Mesenchymal stem cell (in vitro differentiated cells and primary cell): ENCODE measurements at regions not wholly inside any gene's neighbourhood (a gene's known extent, or its start where the extent isn't known, plus 50 kb on each side); places are given as distances from the start of the nearest gene placed in this dataset.

Experiments used
- DNase-seq: peaks from one replicate; pipeline ENCODE4 v3.0.0-alpha.2; 2013
- H2AFZ ChIP-seq: one replicate; pipeline ENCODE4 v1.6.1; 2013; ENCODE audit warnings: low read depth, mild to moderate bottlenecking, control low read depth, inconsistent platforms, low read length, moderate library complexity
- H2AK5ac ChIP-seq: 2 replicates; pipeline ENCODE4 v1.6.1; 2013; ENCODE audit warnings: low read length, moderate library complexity, mild to moderate bottlenecking, inconsistent platforms; ENCODE audit not compliant: severe bottlenecking
- H2BK120ac ChIP-seq: one replicate; pipeline ENCODE4 v1.6.1; 2013; ENCODE audit warnings: low read depth, mild to moderate bottlenecking, inconsistent platforms, low read length, moderate library complexity
- H2BK12ac ChIP-seq, 2 experiments: one replicate each; pipeline ENCODE4 v1.6.1; 2013; ENCODE audit warnings: inconsistent platforms in 2 of 2, low read length in 2 of 2, mild to moderate bottlenecking in 2 of 2, moderate library complexity in 2 of 2, control low read depth in 1 of 2
- H2BK15ac ChIP-seq: one replicate; pipeline ENCODE4 v1.6.1; 2013; ENCODE audit warnings: mild to moderate bottlenecking, low read depth, inconsistent platforms; ENCODE audit not compliant: poor library complexity, severe bottlenecking
- H2BK5ac ChIP-seq: 2 replicates; pipeline ENCODE4 v1.6.1; 2013; ENCODE audit warnings: low read depth, mild to moderate bottlenecking, low read length, control low read depth, inconsistent platforms; ENCODE audit not compliant: poor library complexity, severe bottlenecking
- H3K14ac ChIP-seq, 2 experiments: one replicate each; pipeline ENCODE4 v1.6.1; 2013; ENCODE audit warnings: inconsistent platforms in 2 of 2, low read length in 2 of 2, control low read depth in 1 of 2, mild to moderate bottlenecking in 1 of 2, moderate library complexity in 1 of 2
- H3K18ac ChIP-seq, 2 experiments: one replicate each; pipeline ENCODE4 v1.6.1; 2013; ENCODE audit warnings: inconsistent platforms in 2 of 2, low read length in 2 of 2, control low read depth in 1 of 2, low read depth in 1 of 2, mild to moderate bottlenecking in 1 of 2
- H3K23ac ChIP-seq, 2 experiments: one replicate each; pipeline ENCODE4 v1.6.1; 2013; ENCODE audit warnings: inconsistent platforms in 2 of 2, low read length in 2 of 2, mild to moderate bottlenecking in 2 of 2, moderate library complexity in 2 of 2, control low read depth in 1 of 2
- H3K27ac ChIP-seq: 2 replicates; pipeline ENCODE4 v1.5.1; 2013; ENCODE audit warnings: mild to moderate bottlenecking, moderate library complexity, low read length, control low read depth, inconsistent platforms; ENCODE audit not compliant: poor library complexity, severe bottlenecking
- H3K27me3 ChIP-seq, 2 experiments: 2 replicates each; pipeline versions ENCODE4 v1.6.1 to v1.7.0; 2013; ENCODE audit warnings: low read length in 2 of 2, mild to moderate bottlenecking in 2 of 2, moderate library complexity in 2 of 2, control low read depth in 1 of 2, inconsistent platforms in 1 of 2; ENCODE audit not compliant: control insufficient read depth in 1 of 2, insufficient read depth in 1 of 2
- H3K36me3 ChIP-seq, 2 experiments: 2 replicates each; pipeline versions ENCODE4 v1.6.1 to v1.7.0; 2013; ENCODE audit warnings: low read length in 2 of 2, control low read depth in 1 of 2, inconsistent platforms in 1 of 2, low read depth in 1 of 2, mild to moderate bottlenecking in 1 of 2; ENCODE audit not compliant: insufficient read depth in 2 of 2, control insufficient read depth in 1 of 2
- H3K4ac ChIP-seq, 2 experiments: one replicate each; pipeline ENCODE4 v1.6.1; 2013; ENCODE audit warnings: inconsistent platforms in 2 of 2, low read length in 2 of 2, mild to moderate bottlenecking in 2 of 2, moderate library complexity in 2 of 2, control low read depth in 1 of 2, low read depth in 1 of 2
- H3K4me1 ChIP-seq: 2 replicates; pipeline ENCODE4 v1.6.1; 2013; ENCODE audit warnings: low read depth, low read length, control low read depth; ENCODE audit not compliant: control insufficient read depth, insufficient read depth
- H3K4me2 ChIP-seq: 2 replicates; pipeline ENCODE4 v1.6.1; 2013; ENCODE audit warnings: low read length, mild to moderate bottlenecking, inconsistent platforms; ENCODE audit not compliant: poor library complexity, severe bottlenecking
- H3K4me3 ChIP-seq, 2 experiments: 2 replicates each; pipeline versions ENCODE4 v1.5.1 to v1.7.0; 2013; ENCODE audit warnings: low read length in 2 of 2, mild to moderate bottlenecking in 2 of 2, control low read depth in 1 of 2, low read depth in 1 of 2; ENCODE audit not compliant: insufficient read depth in 1 of 2
- H3K79me1 ChIP-seq: replicated peaks from 2 replicates; pipeline ENCODE4 v1.6.1; 2013; ENCODE audit warnings: mild to moderate bottlenecking, control low read depth, low read length, inconsistent platforms; ENCODE audit not compliant: poor library complexity, severe bottlenecking
- H3K9ac ChIP-seq: 2 replicates; pipeline ENCODE4 v1.7.0; 2013; ENCODE audit warnings: mild to moderate bottlenecking, low read length, moderate library complexity
- H3K9me3 ChIP-seq: 2 replicates; pipeline ENCODE4 v1.7.0; 2013; ENCODE audit warnings: mild to moderate bottlenecking, low read length; ENCODE audit not compliant: control insufficient read depth
- H4K8ac ChIP-seq: one replicate; pipeline ENCODE4 v1.6.1; 2013; ENCODE audit warnings: inconsistent platforms, mild to moderate bottlenecking, low read length, moderate library complexity
- H4K91ac ChIP-seq: one replicate; pipeline ENCODE4 v1.6.1; 2013; ENCODE audit warnings: mild to moderate bottlenecking, low read length, inconsistent platforms
- WGBS: methylation state at CpG from one replicate; pipeline ENCODE4 v1.1.7; 2013; ENCODE audit warnings: mixed read lengths; 5-methylcytosine and 5-hydroxymethylcytosine counted together

- Histone ChIP-seq H2BK5ac (no peak overlapping the region), H2BK120ac (no peak overlapping the region), H3K9ac (no peak overlapping the region)
Observed at GRCh38 chr4:77354550-77354949, 197.5 kb downstream of the CCNG2 start.

GRCh38 chr4:77355731-77356130, 198.7 kb downstream of the CCNG2 start:
- Histone ChIP-seq H3K4me1 (no peaks in the 10 kb centered on the region), H2BK12ac (no peak overlapping the region), H2AFZ (no peak overlapping the region), H3K27me3 (peaks cover 10 to 20% of the 10 kb centered on the region in 2 experiments), H3K79me1 (no peaks in the 10 kb centered on the region), H2AK5ac (no peak overlapping the region), H3K14ac (no peak overlapping the region), H4K91ac (no peak overlapping the region), H3K4ac (no peak overlapping the region), H3K27ac (no peak overlapping the region), H2BK5ac (no peak overlapping the region), H3K9ac (no peak overlapping the region), H3K18ac (no peak overlapping the region), H2BK15ac (no peak overlapping the region), H3K4me3 (no peak overlapping the region), H4K8ac (no peak overlapping the region), H3K4me2 (no peak overlapping the region), H3K9me3 (no peaks in the 10 kb centered on the region), H3K36me3 (no peaks in the 10 kb centered on the region), H2BK120ac (no peak overlapping the region), H3K23ac (no peak overlapping the region)
- DNase-seq, result no peak
- 43% methylated on average over 2 of the region's 2 CpGs for WGBS

More at GRCh38 chr4:77354550-77354949, 197.5 kb downstream of the CCNG2 start:
- Histone ChIP-seq H2BK15ac (no peak overlapping the region), H3K79me1 (no peaks in the 10 kb centered on the region), H2AFZ (no peak overlapping the region), H3K23ac (no peak overlapping the region), H4K91ac (no peak overlapping the region), H3K4me2 (no peak overlapping the region), H3K27ac (no peak overlapping the region), H3K9me3 (no peaks in the 10 kb centered on the region), H3K18ac (no peak overlapping the region), H3K14ac (no peak overlapping the region), H3K36me3 (no peaks in the 10 kb centered on the region), H3K4me1 (no peaks in the 10 kb centered on the region), H2BK12ac (no peak overlapping the region), H3K4me3 (no peak overlapping the region), H2AK5ac (no peak overlapping the region), H3K4ac (no peak overlapping the region), H4K8ac (no peak overlapping the region), H3K27me3 (peaks cover 8 to 10% of the 10 kb centered on the region in 2 experiments)
- DNase-seq, result no peak
- WGBS, result 71% methylated on average over 1 of the region's 1 CpG

DNA sequence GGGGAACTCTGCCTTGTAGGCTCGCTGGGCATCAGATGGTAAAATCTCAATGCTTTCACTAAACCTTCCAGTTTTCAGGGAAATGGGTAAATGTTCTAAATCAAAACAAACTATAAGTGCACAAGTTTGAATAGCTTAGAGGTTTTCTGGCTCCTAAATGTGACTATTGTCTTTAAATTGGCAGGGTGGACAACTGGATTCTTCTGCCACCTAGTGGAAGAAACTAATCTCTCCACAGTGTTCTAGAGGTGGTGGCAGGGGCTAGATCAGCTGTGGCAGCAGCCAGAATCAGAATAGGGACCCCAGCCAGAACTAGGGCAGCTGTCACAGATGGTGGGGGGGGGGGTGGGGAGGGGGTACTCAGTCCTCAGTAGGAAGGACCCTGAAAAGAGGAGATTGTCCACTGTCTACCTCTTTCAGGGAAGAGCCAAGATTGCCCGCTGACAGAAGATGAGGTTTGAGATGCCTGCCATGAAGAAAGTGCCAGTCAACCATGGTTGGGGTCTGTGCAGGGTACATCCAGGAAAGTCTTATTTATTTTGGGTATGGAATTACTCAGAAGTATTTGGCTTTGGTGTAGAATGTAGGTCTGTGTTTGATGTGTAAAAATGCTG, 201.4 kb downstream of the CCNG2 start:
- Histone ChIP-seq H3K27ac (no peak overlapping the region), H2AK5ac (no peak overlapping the region), H3K4me2 (no peak overlapping the region), H3K14ac (no peak overlapping the region), H2BK12ac (no peak overlapping the region), H2BK15ac (no peak overlapping the region), H2BK5ac (no peak overlapping the region), H3K4ac (no peak overlapping the region), H2BK120ac (no peak overlapping the region), H3K4me1 (no peaks in the 10 kb centered on the region), H3K4me3 (no peak overlapping the region), H4K91ac (no peak overlapping the region), H3K9ac (no peak overlapping the region), H2AFZ (no peak overlapping the region), H3K36me3 (no peaks in the 10 kb centered on the region), H4K8ac (no peak overlapping the region), H3K79me1 (no peaks in the 10 kb centered on the region), H3K27me3 (peaks cover 26 to 41% of the 10 kb centered on the region in 2 experiments), H3K23ac (no peak overlapping the region), H3K9me3 (no peaks in the 10 kb centered on the region), H3K18ac (no peak overlapping the region)
- DNase-seq, result peak; percentile 44
- 87% methylated on average over 2 of the region's 2 CpGs for WGBS

GRCh38 chr4:77360451-77360850, 203.4 kb downstream of the CCNG2 start:
- no peaks in the 10 kb centered on the region for H3K79me1 ChIP-seq
- H2BK15ac ChIP-seq, result no peak overlapping the region
- no peak overlapping the region for H2BK12ac ChIP-seq
- H3K4ac ChIP-seq, result no peak overlapping the region
- no peak for DNase-seq
- no peak overlapping the region for H3K4me3 ChIP-seq
- H3K9me3 ChIP-seq, result no peaks in the 10 kb centered on the region
- no peaks in the 10 kb centered on the region for H3K36me3 ChIP-seq
- H2AK5ac ChIP-seq, result no peak overlapping the region
- H3K27me3 ChIP-seq, result peaks cover 35 to 43% of the 10 kb centered on the region in 2 experiments
- no peak overlapping the region for H2BK120ac ChIP-seq
- no peak overlapping the region for H3K27ac ChIP-seq
- 90% methylated on average over 3 of the region's 4 CpGs for WGBS
- H3K23ac ChIP-seq, result no peak overlapping the region
- H3K4me2 ChIP-seq, result no peak overlapping the region
- H2BK5ac ChIP-seq, result no peak overlapping the region
- H3K9ac ChIP-seq, result no peak overlapping the region
- no peak overlapping the region for H4K91ac ChIP-seq
- no peaks in the 10 kb centered on the region for H3K4me1 ChIP-seq
- H3K18ac ChIP-seq, result no peak overlapping the region
- no peak overlapping the region for H3K14ac ChIP-seq
- no peak overlapping the region for H2AFZ ChIP-seq
- no peak overlapping the region for H4K8ac ChIP-seq
